HG03460 (cell line): ENCODE measurements at regions not wholly inside any gene's neighbourhood (a gene's known extent, or its start where the extent isn't known, plus 50 kb on each side); places are given as distances from the start of the nearest gene placed in this dataset.
"Not testable (repeated sequence)": the region's sequence is repeated elsewhere in the genome, so short reads cannot be mapped to it uniquely, and the experiment has no call there.

Experiments
- ATAC-seq: cut with Tn5 transposase; IDR thresholded peaks from one replicate; pipeline ENCODE4 v1.9.1; 2021; ENCODE audit not compliant: unreplicated experiment

DNA sequence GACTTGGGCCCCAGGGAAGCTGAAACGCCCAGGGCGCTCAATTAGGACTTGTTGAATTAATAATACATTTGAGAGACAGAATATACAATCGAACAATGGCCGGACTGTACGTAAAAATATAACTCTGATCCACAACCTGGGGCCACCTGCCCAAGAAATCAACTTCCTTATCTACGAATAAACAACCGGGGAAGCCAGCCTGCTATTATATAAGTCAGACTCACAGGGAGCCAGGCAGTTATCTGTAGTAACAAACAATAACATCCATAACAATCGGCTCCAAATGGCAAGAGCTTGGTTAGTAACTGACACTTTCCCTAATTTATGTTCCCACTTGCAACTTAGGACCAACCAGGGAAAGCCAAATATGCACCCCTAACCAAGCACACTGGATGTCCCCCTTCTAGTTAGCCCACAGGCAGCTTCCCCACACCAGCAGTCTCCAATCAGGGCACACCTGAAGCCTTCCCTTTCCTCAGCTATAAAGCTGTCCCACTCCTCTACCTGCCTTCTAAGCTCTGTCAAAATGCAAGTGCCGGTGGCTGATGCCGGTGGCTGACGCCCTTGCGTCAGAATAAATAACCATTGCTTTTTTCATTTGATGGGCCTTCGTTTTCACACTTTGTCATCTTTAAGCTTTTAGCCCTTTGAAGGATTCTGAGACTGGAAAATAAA lies 135.2 kb downstream of the FAM72B start:
- not testable (repeated sequence) for ATAC-seq

DNA sequence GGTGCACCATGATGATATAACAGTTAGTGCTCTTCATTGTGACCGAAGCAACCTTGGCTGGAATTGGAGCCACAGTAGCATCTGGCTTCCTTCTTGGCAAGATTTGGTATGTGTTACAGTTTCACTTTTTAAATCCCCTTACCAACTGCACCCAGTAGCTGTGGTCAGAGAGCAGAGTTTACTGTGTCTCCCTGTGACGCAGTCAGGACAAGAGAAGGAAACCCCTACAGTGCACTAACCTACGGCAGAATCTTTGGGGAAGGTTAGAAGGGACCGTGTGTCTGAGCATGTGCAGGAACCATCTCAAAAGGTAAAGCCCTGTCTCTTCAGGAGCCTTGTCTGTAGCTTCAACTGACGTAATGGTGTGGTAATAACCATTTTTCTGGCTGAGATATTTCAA lies 134.0 kb downstream of the FAM72B start:
- ATAC-seq: not testable (repeated sequence)

DNA sequence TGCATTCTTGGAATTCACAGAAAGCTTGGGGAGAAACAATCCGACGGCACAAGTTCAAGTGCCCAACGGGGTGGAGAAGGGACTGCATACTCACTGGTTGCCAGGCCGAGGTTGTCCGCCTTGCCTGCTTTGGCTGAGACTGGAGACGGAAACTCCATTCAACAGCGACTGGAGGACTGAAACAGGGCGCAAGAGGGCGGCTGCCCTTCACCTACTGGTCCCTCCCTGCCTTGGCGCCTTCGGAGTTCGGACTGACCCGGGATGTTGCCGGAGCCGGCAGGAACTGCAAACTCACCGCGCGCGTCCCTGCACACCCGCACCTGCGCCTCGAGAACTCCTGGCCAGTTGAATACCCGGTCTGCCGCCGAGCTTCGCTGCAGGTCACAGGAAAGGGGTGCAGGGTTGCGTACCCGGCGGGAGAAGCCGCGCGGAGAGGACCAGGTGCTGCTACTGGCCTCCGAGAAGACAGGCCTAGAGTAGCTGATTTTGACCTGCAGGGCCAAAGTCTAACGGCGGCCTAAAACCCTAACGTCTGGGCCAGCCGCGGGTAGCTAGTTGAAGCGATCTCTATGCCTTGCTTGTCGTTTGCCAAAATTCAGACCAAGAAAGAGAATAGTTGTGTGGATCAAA lies 132.9 kb downstream of the FAM72B start:
- ATAC-seq: not testable (repeated sequence)

- ATAC-seq: not testable (repeated sequence)
Observed at GRCh38 chr1:121052081-121052660, 132.0 kb downstream of the FAM72B start.

DNA sequence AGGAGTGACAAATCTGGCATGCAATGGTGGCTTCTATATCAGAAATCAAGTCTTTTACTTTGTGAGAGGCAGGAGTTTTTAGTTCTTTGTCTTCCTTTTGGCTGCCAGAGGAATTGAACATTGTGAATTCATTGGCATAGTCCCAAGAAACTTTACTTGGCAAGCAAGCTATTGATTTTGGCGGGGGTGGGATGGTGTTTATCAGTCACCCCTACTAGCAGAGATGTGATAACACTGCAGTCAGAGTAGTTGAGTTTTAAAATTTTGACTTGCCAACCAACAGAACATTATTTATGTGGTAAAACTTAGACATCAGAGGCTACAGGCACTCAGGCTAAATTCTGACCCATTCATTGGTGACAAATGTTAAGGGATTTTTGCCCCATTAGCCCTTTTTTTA lies 129.2 kb downstream of the FAM72B start:
- ATAC-seq: not testable (repeated sequence)

- ATAC-seq: not testable (repeated sequence)
Observed at GRCh38 chr1:121066925-121067324, 117.2 kb downstream of the FAM72B start.

DNA sequence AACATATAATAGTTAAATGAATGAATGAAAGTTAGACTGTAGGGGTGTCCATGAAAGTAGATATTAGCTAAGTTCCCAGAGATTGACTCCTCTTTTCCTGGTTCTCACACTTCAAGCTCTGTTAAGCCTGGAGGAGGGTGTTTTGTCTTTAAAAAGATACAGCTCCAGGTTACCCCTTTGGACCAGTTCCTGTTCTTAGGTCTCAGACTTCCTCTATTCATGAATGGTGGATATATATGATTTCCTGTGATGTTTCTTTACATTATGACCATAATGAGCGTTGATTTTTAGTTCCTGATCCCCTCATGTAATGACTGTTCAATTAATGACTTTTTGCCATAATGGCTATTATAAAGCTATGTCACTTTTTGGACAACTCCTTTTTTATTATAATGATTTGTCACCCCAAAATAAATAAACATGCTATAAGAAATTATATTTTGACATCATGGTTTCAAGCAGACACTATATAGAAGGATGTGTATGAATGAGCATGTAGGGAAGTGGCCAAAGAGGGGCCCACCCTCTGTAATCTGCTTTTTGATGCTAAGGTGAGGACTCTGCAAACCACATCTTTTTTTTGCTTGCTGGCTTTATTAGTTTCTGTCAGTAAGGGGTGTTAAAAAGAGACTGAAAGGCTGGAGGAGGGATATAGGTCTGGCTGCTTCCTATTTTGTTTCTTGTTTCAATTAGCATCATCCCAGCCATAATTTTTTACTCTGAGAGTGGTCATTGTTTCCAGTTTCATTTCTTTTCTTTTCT lies 115.2 kb downstream of the FAM72B start:
- not testable (repeated sequence) for ATAC-seq

DNA sequence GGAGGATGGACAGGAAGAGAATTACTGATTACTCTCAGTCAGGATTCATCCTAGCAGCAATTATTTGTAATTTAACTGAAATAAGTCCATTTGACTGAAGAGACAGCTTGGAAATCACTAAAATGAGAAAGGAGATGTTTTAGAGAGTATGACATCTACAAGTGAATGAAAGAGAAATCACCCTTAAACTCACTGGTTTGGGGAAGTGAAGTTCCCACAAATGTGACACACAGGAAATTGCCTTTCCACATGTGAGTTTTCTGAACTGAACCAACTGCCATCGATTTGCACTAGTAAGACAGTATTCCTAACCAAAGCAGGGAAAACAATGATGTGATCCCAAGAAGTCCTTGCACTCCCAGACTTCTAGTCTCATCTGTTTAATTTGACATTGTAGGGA lies 110.3 kb downstream of the FAM72B start:
- not testable (repeated sequence) for ATAC-seq

GRCh38 chr1:121075254-121075805 lies 108.8 kb downstream of the FAM72B start:
- ATAC-seq: not testable (repeated sequence)

- peak; percentile 90 for ATAC-seq
Observed at GRCh38 chr1:121076674-121077073, 107.5 kb downstream of the FAM72B start.

DNA sequence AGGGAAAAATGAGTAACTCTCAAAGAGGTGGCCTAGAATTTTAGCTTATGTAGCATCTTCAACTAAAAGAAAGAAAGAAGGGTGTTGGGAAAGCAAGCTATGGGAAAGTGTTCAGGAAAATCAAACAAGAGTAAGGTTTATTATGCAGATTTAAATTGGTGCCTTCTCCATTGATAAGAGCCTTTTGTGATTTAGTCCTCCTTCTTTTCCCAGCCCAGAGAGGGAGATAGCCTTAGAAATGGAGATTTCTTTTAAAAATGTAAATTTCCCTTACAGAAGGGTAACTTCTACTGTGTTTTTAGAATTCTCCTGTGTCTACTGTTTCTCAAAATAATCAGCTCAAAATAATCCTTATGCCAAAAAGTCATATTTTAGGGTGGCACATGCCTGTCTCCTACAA lies 104.5 kb downstream of the FAM72B start:
- not testable (repeated sequence) for ATAC-seq

DNA sequence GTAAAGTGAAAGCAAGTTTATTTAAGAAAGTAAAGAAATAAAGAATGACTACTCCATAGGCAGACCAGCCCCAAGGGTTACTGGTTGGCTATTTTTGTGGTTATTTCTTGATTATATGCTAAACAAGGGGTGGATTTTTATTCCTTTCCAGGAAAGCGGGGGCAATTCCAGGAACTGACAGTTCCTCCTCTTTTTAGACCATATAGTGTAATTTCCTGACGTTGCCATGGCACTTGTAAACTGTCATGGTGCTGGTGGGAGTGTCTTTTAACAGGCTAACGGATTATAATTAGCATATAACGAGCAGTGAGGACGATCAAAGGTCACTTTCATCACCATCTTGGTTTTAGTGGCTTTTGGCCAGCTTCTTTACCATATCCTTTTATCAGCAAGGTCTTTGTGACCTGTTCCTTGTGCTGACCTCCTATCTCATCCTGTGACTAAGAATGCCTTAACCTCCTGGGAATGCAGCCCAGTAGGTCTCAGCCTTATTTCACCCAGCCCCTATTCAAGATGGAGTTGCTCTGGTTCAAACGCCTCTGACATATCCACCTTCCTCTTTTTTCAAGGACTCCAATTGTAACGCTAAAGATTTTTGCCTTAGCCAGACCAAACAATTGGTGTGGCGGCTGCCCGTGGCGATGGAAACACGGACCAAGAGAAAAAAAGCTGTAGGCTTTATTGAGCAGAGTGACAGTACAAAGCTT lies 103.8 kb downstream of the FAM72B start:
- ATAC-seq: not testable (repeated sequence)

GRCh38 chr1:121080904-121081264 lies 103.3 kb downstream of the FAM72B start:
- ATAC-seq: not testable (repeated sequence)

DNA sequence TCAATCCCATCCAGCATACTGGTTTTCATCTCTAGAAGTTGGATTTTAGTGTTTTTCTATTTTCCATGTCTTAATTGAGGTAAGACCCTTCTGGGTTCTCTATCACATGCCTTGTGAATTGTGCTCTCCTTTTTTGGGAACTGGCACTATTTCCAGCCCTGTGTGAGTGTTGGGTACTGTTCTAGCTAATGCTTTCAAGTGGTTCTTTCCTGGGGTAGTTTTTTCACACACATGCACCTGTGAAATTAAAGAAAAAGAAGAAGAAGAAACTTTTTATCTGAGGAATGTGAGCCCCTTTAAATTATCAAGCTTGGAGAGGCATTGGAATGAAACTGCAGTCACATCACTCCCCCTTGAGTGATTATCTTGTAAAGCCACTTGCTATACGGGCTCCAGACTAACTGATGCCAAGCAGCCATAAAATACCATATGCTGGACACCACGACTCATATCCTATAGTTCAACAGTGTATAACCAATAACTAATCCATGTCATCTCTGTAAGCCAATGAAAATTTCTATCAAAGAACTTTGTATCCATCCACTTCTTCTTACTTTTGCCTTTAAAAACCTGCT lies 102.4 kb downstream of the FAM72B start:
- not testable (repeated sequence) for ATAC-seq

GRCh38 chr1:121082995-121083394 lies 101.1 kb downstream of the FAM72B start:
- not testable (repeated sequence) for ATAC-seq

GRCh38 chr1:121086249-121086648 lies 97.9 kb downstream of the FAM72B start:
- not testable (repeated sequence) for ATAC-seq

DNA sequence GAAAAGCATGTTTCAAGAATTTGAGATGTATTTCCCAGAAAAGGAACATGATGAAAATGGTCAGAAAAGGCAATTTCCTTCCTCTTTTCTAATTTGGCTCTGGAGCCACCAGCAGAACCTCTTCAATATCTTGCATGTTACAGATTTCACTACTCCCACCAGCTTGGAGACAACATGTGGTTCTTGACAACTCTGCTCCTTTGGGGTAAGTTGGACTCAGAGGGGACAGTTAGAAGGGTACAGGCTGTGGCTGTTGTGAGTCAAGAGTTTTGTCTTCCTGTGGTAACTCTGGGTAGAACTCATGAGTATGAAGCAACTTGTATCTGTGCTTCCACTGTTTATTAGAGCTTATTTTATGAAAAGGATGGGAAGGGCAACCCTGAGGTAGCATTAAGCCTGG lies 96.9 kb downstream of the FAM72B start:
- not testable (repeated sequence) for ATAC-seq

DNA sequence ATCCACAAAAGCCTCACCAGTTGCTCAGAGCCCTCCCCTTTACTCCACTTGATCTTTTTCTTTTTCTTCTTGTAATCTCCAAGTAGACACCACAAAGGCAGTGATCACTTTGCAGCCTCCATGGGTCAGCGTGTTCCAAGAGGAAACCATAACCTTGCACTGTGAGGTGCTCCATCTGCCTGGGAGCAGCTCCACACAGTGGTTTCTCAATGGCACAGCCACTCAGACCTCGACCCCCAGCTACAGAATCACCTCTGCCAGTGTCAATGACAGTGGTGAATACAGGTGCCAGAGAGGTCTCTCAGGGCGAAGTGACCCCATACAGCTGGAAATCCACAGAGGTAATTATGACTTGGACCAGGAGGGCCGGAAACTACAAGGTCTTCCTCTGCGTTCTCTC lies 95.6 kb downstream of the FAM72B start:
- not testable (repeated sequence) for ATAC-seq

- not testable (repeated sequence) for ATAC-seq
Observed at GRCh38 chr1:121092329-121092968, 91.7 kb downstream of the FAM72B start.

GRCh38 chr1:121095014-121095413 lies 89.1 kb downstream of the FAM72B start:
- not testable (repeated sequence) for ATAC-seq
